ENCODE measurements at regions not wholly inside any gene's neighbourhood (a gene's known extent, or its start where the extent isn't known, plus 50 kb on each side); places are given as distances from the start of the nearest gene placed in this dataset.

GRCh38 chr2:67851956-67852824 is 210.6 kb downstream of the C1D start:
- Histone ChIP-seq H3K4me3 (no peak overlapping the region), H3K9ac (ENCODE audit: insufficient read length) (no peak overlapping the region), H3K9me3 (ENCODE audit: low read depth, low read length) (0 out of 2 replicates have a peak, but pooled peaks cover 2% of the 10 kb centered on the region), H3K27ac (no peak overlapping the region), H3K36me3 (ENCODE audit: insufficient read depth, low read length) (no peaks in the 10 kb centered on the region)
- TF ChIP-seq FOXP2 (optimal IDR thresholded peaks at IDR 0.05; ENCODE audit: control extremely low read depth, extremely low read length, insufficient read depth), result no peak
- TF ChIP-seq EZH2 (IDR thresholded peaks at IDR 0.05), result no peak
- no peak for TF ChIP-seq POLR2AphosphoS5 (IDR thresholded peaks at IDR 0.05; ENCODE audit: borderline replicate concordance, low read depth, low read length)
- no peak for DNase-seq (ENCODE audit: low read depth, low spot score)

- Histone ChIP-seq H3K36me3 (ENCODE audit: insufficient read depth, low read length) (no peaks in the 10 kb centered on the region), H3K4me3 (peak overlapping the region; percentile 39), H3K9me3 (ENCODE audit: low read depth, low read length) (0 out of 2 replicates have a peak, but pooled peaks cover 2% of the 10 kb centered on the region), H3K9ac (ENCODE audit: insufficient read length) (no peak overlapping the region), H3K27ac (no peak overlapping the region)
- peak; percentile 72 for DNase-seq (ENCODE audit: low read depth, low spot score)
- TF ChIP-seq POLR2AphosphoS5 (IDR thresholded peaks at IDR 0.05; ENCODE audit: borderline replicate concordance, low read depth, low read length), result peak; percentile 26; the same call in 1 of the 2 replicates
- TF ChIP-seq FOXP2 (optimal IDR thresholded peaks at IDR 0.05; ENCODE audit: control extremely low read depth, extremely low read length, insufficient read depth), result no peak
Measured at GRCh38 chr2:67854103-67854743, 208.6 kb downstream of the C1D start.

GRCh38 chr2:67854798-67855197 is 208.0 kb downstream of the C1D start:
- TF ChIP-seq FOXP2 (optimal IDR thresholded peaks at IDR 0.05; ENCODE audit: control extremely low read depth, extremely low read length, insufficient read depth), result no peak
- TF ChIP-seq EZH2 (IDR thresholded peaks at IDR 0.05), result no peak
- TF ChIP-seq POLR2AphosphoS5 (IDR thresholded peaks at IDR 0.05; ENCODE audit: borderline replicate concordance, low read depth, low read length), result no peak
- Histone ChIP-seq H3K36me3 (ENCODE audit: insufficient read depth, low read length) (no peaks in the 10 kb centered on the region), H3K27ac (no peak overlapping the region), H3K9ac (ENCODE audit: insufficient read length) (no peak overlapping the region), H3K4me3 (no peak overlapping the region), H3K9me3 (ENCODE audit: low read depth, low read length) (0 out of 2 replicates have a peak, but pooled peaks cover 2% of the 10 kb centered on the region)
- DNase-seq (ENCODE audit: low read depth, low spot score), result no peak

GRCh38 chr2:67856866-67857265 is 205.9 kb downstream of the C1D start:
- Histone ChIP-seq H3K27ac (no peak overlapping the region), H3K36me3 (ENCODE audit: insufficient read depth, low read length) (no peaks in the 10 kb centered on the region), H3K4me3 (no peak overlapping the region), H3K9me3 (ENCODE audit: low read depth, low read length) (0 out of 2 replicates have a peak, but pooled peaks cover 2% of the 10 kb centered on the region), H3K9ac (ENCODE audit: insufficient read length) (no peak overlapping the region)
- DNase-seq (ENCODE audit: low read depth, low spot score), result no peak
- no peak for TF ChIP-seq POLR2AphosphoS5 (IDR thresholded peaks at IDR 0.05; ENCODE audit: borderline replicate concordance, low read depth, low read length)
- TF ChIP-seq FOXP2 (optimal IDR thresholded peaks at IDR 0.05; ENCODE audit: control extremely low read depth, extremely low read length, insufficient read depth), result no peak
- no peak for TF ChIP-seq EZH2 (IDR thresholded peaks at IDR 0.05)

GRCh38 chr2:67857836-67858235 is 205.0 kb downstream of the C1D start:
- H3K9me3 ChIP-seq (ENCODE audit: low read depth, low read length), result no peaks in the 10 kb centered on the region
- H3K9ac ChIP-seq (ENCODE audit: insufficient read length), result no peak overlapping the region
- no peak overlapping the region for H3K27ac ChIP-seq
- no peak for TF ChIP-seq POLR2AphosphoS5 (IDR thresholded peaks at IDR 0.05; ENCODE audit: borderline replicate concordance, low read depth, low read length)
- no peak for TF ChIP-seq FOXP2 (optimal IDR thresholded peaks at IDR 0.05; ENCODE audit: control extremely low read depth, extremely low read length, insufficient read depth)
- no peak for TF ChIP-seq EZH2 (IDR thresholded peaks at IDR 0.05)
- no peaks in the 10 kb centered on the region for H3K36me3 ChIP-seq (ENCODE audit: insufficient read depth, low read length)
- no peak overlapping the region for H3K4me3 ChIP-seq
- no peak for DNase-seq (ENCODE audit: low read depth, low spot score)

- H3K27ac ChIP-seq, result no peak overlapping the region
- no peaks in the 10 kb centered on the region for H3K36me3 ChIP-seq (ENCODE audit: insufficient read depth, low read length)
- no peak for DNase-seq (ENCODE audit: low read depth, low spot score)
- H3K9me3 ChIP-seq (ENCODE audit: low read depth, low read length), result no peaks in the 10 kb centered on the region
- TF ChIP-seq POLR2AphosphoS5 (IDR thresholded peaks at IDR 0.05; ENCODE audit: borderline replicate concordance, low read depth, low read length) (no peak), EZH2 (IDR thresholded peaks at IDR 0.05) (no peak), FOXP2 (optimal IDR thresholded peaks at IDR 0.05; ENCODE audit: control extremely low read depth, extremely low read length, insufficient read depth) (no peak)
- no peak overlapping the region for H3K9ac ChIP-seq (ENCODE audit: insufficient read length)
- H3K4me3 ChIP-seq, result no peak overlapping the region
Measured at GRCh38 chr2:67858886-67859285, 203.9 kb downstream of the C1D start.

- TF ChIP-seq EZH2 (IDR thresholded peaks at IDR 0.05), result no peak
- TF ChIP-seq FOXP2 (optimal IDR thresholded peaks at IDR 0.05; ENCODE audit: control extremely low read depth, extremely low read length, insufficient read depth), result no peak
- TF ChIP-seq POLR2AphosphoS5 (IDR thresholded peaks at IDR 0.05; ENCODE audit: borderline replicate concordance, low read depth, low read length), result no peak
- H3K9ac ChIP-seq (ENCODE audit: insufficient read length), result no peak overlapping the region
- no peaks in the 10 kb centered on the region for H3K36me3 ChIP-seq (ENCODE audit: insufficient read depth, low read length)
- DNase-seq (ENCODE audit: low read depth, low spot score), result no peak
- H3K4me3 ChIP-seq, result no peak overlapping the region
- H3K9me3 ChIP-seq (ENCODE audit: low read depth, low read length), result no peaks in the 10 kb centered on the region
- no peak overlapping the region for H3K27ac ChIP-seq
Measured at GRCh38 chr2:67865917-67866316, 196.9 kb downstream of the C1D start.

GRCh38 chr2:67867735-67868134 is 195.1 kb downstream of the C1D start:
- H3K9ac ChIP-seq (ENCODE audit: insufficient read length), result no peak overlapping the region
- H3K36me3 ChIP-seq (ENCODE audit: insufficient read depth, low read length), result no peaks in the 10 kb centered on the region
- no peak overlapping the region for H3K27ac ChIP-seq

More at GRCh38 chr2:67867735-67868134, 195.1 kb downstream of the C1D start:
- Histone ChIP-seq H3K9me3 (ENCODE audit: low read depth, low read length) (no peaks in the 10 kb centered on the region), H3K4me3 (no peak overlapping the region)
- no peak for DNase-seq (ENCODE audit: low read depth, low spot score)
- TF ChIP-seq FOXP2 (optimal IDR thresholded peaks at IDR 0.05; ENCODE audit: control extremely low read depth, extremely low read length, insufficient read depth) (no peak), POLR2AphosphoS5 (IDR thresholded peaks at IDR 0.05; ENCODE audit: borderline replicate concordance, low read depth, low read length) (no peak), EZH2 (IDR thresholded peaks at IDR 0.05) (no peak)

Measured in SK-N-MC (cell line).